ENCODE measurements at regions not wholly inside any gene's neighbourhood (a gene's known extent, or its start where the extent isn't known, plus 50 kb on each side); places are given as distances from the start of the nearest gene placed in this dataset.

GRCh38 chr5:164027738-164028137 is 522.3 kb downstream of the MAT2B start:
- no peak for TF ChIP-seq CTCF (IDR thresholded peaks at IDR 0.05; ENCODE audit: insufficient read depth, low read length, poor library complexity, severe bottlenecking)
- H3K4me3 ChIP-seq (ENCODE audit: low read depth, low read length), result no peak overlapping the region
- no peaks in the 10 kb centered on the region for H3K27me3 ChIP-seq (ENCODE audit: control insufficient read depth, insufficient read depth, low read length)
- DNase-seq (ENCODE audit: low read depth), result no peak
- H3K36me3 ChIP-seq (ENCODE audit: control insufficient read depth, insufficient read depth, low read length), result no peaks in the 10 kb centered on the region

- no peak for DNase-seq (ENCODE audit: low read depth)
- no peaks in the 10 kb centered on the region for H3K36me3 ChIP-seq (ENCODE audit: control insufficient read depth, insufficient read depth, low read length)
- H3K4me3 ChIP-seq (ENCODE audit: low read depth, low read length), result no peak overlapping the region
- no peaks in the 10 kb centered on the region for H3K27me3 ChIP-seq (ENCODE audit: control insufficient read depth, insufficient read depth, low read length)
- no peak for TF ChIP-seq CTCF (IDR thresholded peaks at IDR 0.05; ENCODE audit: insufficient read depth, low read length, poor library complexity, severe bottlenecking)
These were observed 532.8 kb downstream of the MAT2B start for GRCh38 chr5:164038128-164038783.

- DNase-seq (ENCODE audit: low read depth), result no peak
- H3K36me3 ChIP-seq (ENCODE audit: control insufficient read depth, insufficient read depth, low read length), result no peaks in the 10 kb centered on the region
- TF ChIP-seq CTCF (IDR thresholded peaks at IDR 0.05; ENCODE audit: insufficient read depth, low read length, poor library complexity, severe bottlenecking), result no peak
- no peak overlapping the region for H3K4me3 ChIP-seq (ENCODE audit: low read depth, low read length)
- H3K27me3 ChIP-seq (ENCODE audit: control insufficient read depth, insufficient read depth, low read length), result no peaks in the 10 kb centered on the region
These were observed 535.7 kb downstream of the MAT2B start for GRCh38 chr5:164041105-164041504.

GRCh38 chr5:164048359-164048926 is 543.0 kb downstream of the MAT2B start:
- no peaks in the 10 kb centered on the region for H3K36me3 ChIP-seq (ENCODE audit: control insufficient read depth, insufficient read depth, low read length)
- TF ChIP-seq CTCF (IDR thresholded peaks at IDR 0.05; ENCODE audit: insufficient read depth, low read length, poor library complexity, severe bottlenecking), result no peak
- no peak for DNase-seq (ENCODE audit: low read depth)
- H3K4me3 ChIP-seq (ENCODE audit: low read depth, low read length), result no peak overlapping the region
- no peaks in the 10 kb centered on the region for H3K27me3 ChIP-seq (ENCODE audit: control insufficient read depth, insufficient read depth, low read length)

- no peak for DNase-seq (ENCODE audit: low read depth)
- H3K4me3 ChIP-seq (ENCODE audit: low read depth, low read length), result no peak overlapping the region
- H3K27me3 ChIP-seq (ENCODE audit: control insufficient read depth, insufficient read depth, low read length), result no peaks in the 10 kb centered on the region
- TF ChIP-seq CTCF (IDR thresholded peaks at IDR 0.05; ENCODE audit: insufficient read depth, low read length, poor library complexity, severe bottlenecking), result no peak
- no peaks in the 10 kb centered on the region for H3K36me3 ChIP-seq (ENCODE audit: control insufficient read depth, insufficient read depth, low read length)
These were observed 546.3 kb downstream of the MAT2B start for GRCh38 chr5:164051745-164052144.

Data from kidney epithelial cell (primary cell).